ENCODE measurements at regions not wholly inside any gene's neighbourhood (a gene's known extent, or its start where the extent isn't known, plus 50 kb on each side); places are given as distances from the start of the nearest gene placed in this dataset.

- H3K27ac ChIP-seq (ENCODE audit: control insufficient read depth, insufficient read depth): no peak overlapping the region
- TF ChIP-seq TCF3 (IDR thresholded peaks at IDR 0.05; ENCODE audit: borderline replicate concordance, insufficient read depth, low read depth, low read length): no peak
- no peak overlapping the region for H3K9ac ChIP-seq (ENCODE audit: control insufficient read depth, insufficient read depth, low read length)
- no peak overlapping the region for H3K4me2 ChIP-seq (ENCODE audit: control insufficient read depth, insufficient read depth)
- no peaks in the 10 kb centered on the region for H3K36me3 ChIP-seq (ENCODE audit: control insufficient read depth in 2 of 2, insufficient read depth in 2 of 2, low read length in 1 of 2)
- FAIRE-seq: no peak
- no peak overlapping the region for H3K4me3 ChIP-seq
- no peaks in the 10 kb centered on the region for H3K27me3 ChIP-seq (replicated peaks in 1 of 2; ENCODE audit: control insufficient read depth in 2 of 2, insufficient read depth in 2 of 2, low read length in 1 of 2)
- no peak for DNase-seq (ENCODE audit: low read depth, low spot score)
- peak; percentile 70 for ATAC-seq
- SMC1A ChIA-PET (ENCODE audit: uncharacterized antibody, unreplicated experiment): no interaction called here
- POLR2A ChIA-PET: no interaction called here
- RAD21 ChIA-PET (ENCODE audit: unreplicated experiment): no interaction called here
- no peaks in the 10 kb centered on the region for H3K9me3 ChIP-seq (replicated peaks; ENCODE audit: control insufficient read depth, insufficient read depth, low read length)
- BruUV-seq (replicated peaks): no TSS peak
- intact Hi-C loops (cut with micrococcal nuclease; ENCODE audit: unreplicated experiment) (no loop called here), in situ Hi-C loops (cut with MboI) (no loop called here)
- CTCF ChIA-PET: no interaction called here
- no peaks in the 10 kb centered on the region for H3K79me2 ChIP-seq (ENCODE audit: control insufficient read depth, insufficient read depth, low read length)
- peak overlapping the region; percentile 48 for H2AFZ ChIP-seq (ENCODE audit: control insufficient read depth, low read depth, low read length)
- 4% methylated on average over 4 of the region's 4 CpGs for WGBS (ENCODE audit: insufficient coverage, insufficient replicate concordance, low lambda C conversion rate, missing lambda C conversion rate)
- no peaks in the 10 kb centered on the region for H4K20me1 ChIP-seq (ENCODE audit: control insufficient read depth, insufficient read depth)
- H3K4me1 ChIP-seq (ENCODE audit: control insufficient read depth, insufficient read depth, low read length): no peaks in the 10 kb centered on the region
Observed at GRCh38 chr4:59814402-59815010, 1385.6 kb upstream of the ADGRL3 start.

GRCh38 chr4:59818656-59819055 lies 1381.5 kb upstream of the ADGRL3 start:
- peak overlapping the region; percentile 78 for H2AFZ ChIP-seq (ENCODE audit: control insufficient read depth, low read depth, low read length)
- no peaks in the 10 kb centered on the region for H3K9me3 ChIP-seq (replicated peaks; ENCODE audit: control insufficient read depth, insufficient read depth, low read length)
- in situ Hi-C loops (cut with MboI): no loop called here
- peak overlapping the region; percentile 68 for H3K4me2 ChIP-seq (ENCODE audit: control insufficient read depth, insufficient read depth)
- FAIRE-seq (no peak), DNase-seq (ENCODE audit: low read depth, low spot score) (peak; percentile 15), ATAC-seq (peak; percentile 95)
- H3K4me1 ChIP-seq (ENCODE audit: control insufficient read depth, insufficient read depth, low read length): no peaks in the 10 kb centered on the region
- 22% methylated on average over 7 of the region's 7 CpGs for WGBS (ENCODE audit: insufficient coverage, insufficient replicate concordance, low lambda C conversion rate, missing lambda C conversion rate)
- no peaks in the 10 kb centered on the region for H3K79me2 ChIP-seq (ENCODE audit: control insufficient read depth, insufficient read depth, low read length)
- no peak for TF ChIP-seq CBX5 (IDR thresholded peaks at IDR 0.05; ENCODE audit: low read depth)
- 0 out of 2 replicates have a peak, but pooled peaks have one; percentile 10 for TF ChIP-seq JUNB (IDR thresholded peaks at IDR 0.05)
- ChIA-PET CTCF (no interaction called here), POLR2A (no interaction called here), SMC1A (ENCODE audit: uncharacterized antibody, unreplicated experiment) (no interaction called here), RAD21 (ENCODE audit: unreplicated experiment) (no interaction called here)
- H3K27me3 ChIP-seq (replicated peaks in 1 of 2; ENCODE audit: control insufficient read depth in 2 of 2, insufficient read depth in 2 of 2, low read length in 1 of 2): no peaks in the 10 kb centered on the region
- peak overlapping the region; percentile 26; the same call in 1 of the 2 replicates for H3K4me3 ChIP-seq
- intact Hi-C loops (cut with micrococcal nuclease; ENCODE audit: unreplicated experiment): no loop called here
- no peak overlapping the region; the same call in 1 of the 2 replicates for H3K27ac ChIP-seq (ENCODE audit: control insufficient read depth, insufficient read depth)
- BruUV-seq (replicated peaks): no TSS peak
- no peaks in the 10 kb centered on the region for H4K20me1 ChIP-seq (ENCODE audit: control insufficient read depth, insufficient read depth)
- H3K9ac ChIP-seq (ENCODE audit: control insufficient read depth, insufficient read depth, low read length): peak overlapping the region; percentile 20; the same call in 1 of the 2 replicates
- no peaks in the 10 kb centered on the region for H3K36me3 ChIP-seq (ENCODE audit: control insufficient read depth in 2 of 2, insufficient read depth in 2 of 2, low read length in 1 of 2)

All from GM12878 (cell line).